HFF-Myc (cell line): ENCODE measurements at regions not wholly inside any gene's neighbourhood (a gene's known extent, or its start where the extent isn't known, plus 50 kb on each side); places are given as distances from the start of the nearest gene placed in this dataset.

Experiments
- DNase-seq: peaks from one replicate; pipeline ENCODE4 v3.0.0-alpha.2; 2011; ENCODE audit warnings: low read depth; ENCODE audit errors: extremely low read depth
- H3K4me3 ChIP-seq: replicated peaks from 2 replicates; pipeline ENCODE4 v1.5.1; 2011; ENCODE audit warnings: low read depth, mild to moderate bottlenecking, control low read depth, low read length
- TF ChIP-seq, protein P1 (sequence below): IDR thresholded peaks from 2 replicates; pipeline ENCODE4 v1.5.1; 2012; ENCODE audit warnings: mild to moderate bottlenecking, low read depth, low read length, control low read depth; ENCODE audit errors: missing control alignments

- H3K4me3 ChIP-seq = no peak overlapping the region
- TF ChIP-seq, protein P1, sequence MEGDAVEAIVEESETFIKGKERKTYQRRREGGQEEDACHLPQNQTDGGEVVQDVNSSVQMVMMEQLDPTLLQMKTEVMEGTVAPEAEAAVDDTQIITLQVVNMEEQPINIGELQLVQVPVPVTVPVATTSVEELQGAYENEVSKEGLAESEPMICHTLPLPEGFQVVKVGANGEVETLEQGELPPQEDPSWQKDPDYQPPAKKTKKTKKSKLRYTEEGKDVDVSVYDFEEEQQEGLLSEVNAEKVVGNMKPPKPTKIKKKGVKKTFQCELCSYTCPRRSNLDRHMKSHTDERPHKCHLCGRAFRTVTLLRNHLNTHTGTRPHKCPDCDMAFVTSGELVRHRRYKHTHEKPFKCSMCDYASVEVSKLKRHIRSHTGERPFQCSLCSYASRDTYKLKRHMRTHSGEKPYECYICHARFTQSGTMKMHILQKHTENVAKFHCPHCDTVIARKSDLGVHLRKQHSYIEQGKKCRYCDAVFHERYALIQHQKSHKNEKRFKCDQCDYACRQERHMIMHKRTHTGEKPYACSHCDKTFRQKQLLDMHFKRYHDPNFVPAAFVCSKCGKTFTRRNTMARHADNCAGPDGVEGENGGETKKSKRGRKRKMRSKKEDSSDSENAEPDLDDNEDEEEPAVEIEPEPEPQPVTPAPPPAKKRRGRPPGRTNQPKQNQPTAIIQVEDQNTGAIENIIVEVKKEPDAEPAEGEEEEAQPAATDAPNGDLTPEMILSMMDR = no peak
- no peak for DNase-seq
These were observed 443.7 kb upstream of the BTBD3 start for GRCh38 chr20:11473983-11474382.

DNA sequence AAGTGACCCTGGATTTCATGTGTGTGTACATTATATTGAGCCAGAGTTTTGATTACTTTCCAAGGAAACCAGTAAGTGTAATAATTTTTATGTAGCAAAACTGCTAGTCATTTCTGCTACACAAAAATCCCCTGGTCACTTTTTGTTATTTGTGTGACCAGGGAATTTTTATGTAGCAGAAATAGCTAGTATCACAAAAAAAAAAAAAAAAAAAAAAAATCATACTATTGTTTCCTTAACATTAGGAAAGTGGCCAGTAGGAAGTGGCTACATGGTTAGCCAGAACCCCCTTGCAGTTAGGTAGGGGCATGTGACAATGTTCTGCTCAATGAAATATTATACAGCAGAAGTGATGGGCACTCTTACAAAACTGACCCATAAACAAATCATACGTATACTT is 434.0 kb upstream of the BTBD3 start:
- TF ChIP-seq, protein P1 = no peak
- DNase-seq = no peak
- no peak overlapping the region for H3K4me3 ChIP-seq

GRCh38 chr20:11484479-11484878 is 433.2 kb upstream of the BTBD3 start:
- no peak for DNase-seq
- TF ChIP-seq, protein P1 = no peak

GRCh38 chr20:11492386-11492785 is 425.3 kb upstream of the BTBD3 start:
- TF ChIP-seq, protein P1 = no peak
- no peak overlapping the region for H3K4me3 ChIP-seq

More at GRCh38 chr20:11484479-11484878, 433.2 kb upstream of the BTBD3 start:
- no peak overlapping the region for H3K4me3 ChIP-seq

GRCh38 chr20:11492846-11493245 is 424.8 kb upstream of the BTBD3 start:
- TF ChIP-seq, protein P1 = no peak
- no peak overlapping the region for H3K4me3 ChIP-seq
- DNase-seq = no peak

More at GRCh38 chr20:11492386-11492785, 425.3 kb upstream of the BTBD3 start:
- no peak for DNase-seq

GRCh38 chr20:11496380-11496779 is 421.3 kb upstream of the BTBD3 start:
- H3K4me3 ChIP-seq = no peak overlapping the region
- no peak for DNase-seq
- TF ChIP-seq, protein P1 = no peak

DNA sequence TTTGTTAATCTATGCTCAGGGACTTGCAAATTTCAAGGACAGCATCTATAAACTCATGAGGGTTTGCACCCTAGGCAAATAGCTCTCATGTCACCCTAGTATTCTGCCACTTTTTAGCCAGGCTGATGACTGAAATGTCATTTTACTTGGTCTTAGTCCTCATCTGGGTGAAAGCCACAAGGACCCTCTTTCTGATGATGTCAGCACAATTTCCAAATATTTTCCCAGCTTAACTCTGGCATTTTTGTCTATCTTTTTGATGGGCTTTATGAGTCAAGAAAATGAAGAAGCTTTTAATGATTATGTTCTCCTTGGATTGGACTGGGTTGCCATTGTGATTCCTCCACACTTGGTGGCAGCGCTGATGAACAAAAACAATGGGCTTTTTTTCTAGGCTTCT is 420.1 kb upstream of the BTBD3 start:
- no peak for DNase-seq
- H3K4me3 ChIP-seq = no peak overlapping the region
- TF ChIP-seq, protein P1 = no peak
